Hindlimb muscle (tissue), 1 donor: ENCODE measurements at regions not wholly inside any gene's neighbourhood (a gene's known extent, or its start where the extent isn't known, plus 50 kb on each side); places are given as distances from the start of the nearest gene placed in this dataset.

Source experiments
- DNase-seq: peaks from one replicate; pipeline ENCODE4 v3.0.0-alpha.2; 2013

GRCh38 chr5:18114151-18114757 lies 480.0 kb downstream of the TAF11L14 start:
- DNase-seq, result no peak

DNA sequence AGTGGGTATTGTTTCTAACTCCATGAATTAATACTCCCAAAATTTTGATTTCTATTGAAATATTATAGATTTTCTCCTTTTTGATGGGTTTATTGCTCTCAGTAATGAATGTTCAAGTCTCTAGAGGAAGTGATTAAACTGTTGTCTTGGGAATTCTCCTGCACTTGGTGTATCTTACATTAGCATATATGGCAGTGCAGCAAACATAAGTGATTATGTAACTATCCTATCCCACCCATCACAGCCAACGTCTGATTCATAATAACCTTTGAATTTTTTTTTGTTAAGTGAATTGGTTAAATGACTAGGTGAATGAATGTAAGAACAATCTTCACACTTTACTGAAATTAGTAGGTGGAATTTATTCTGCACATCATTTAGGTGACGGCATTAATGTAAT lies 483.7 kb downstream of the TAF11L14 start:
- no peak for DNase-seq

DNA sequence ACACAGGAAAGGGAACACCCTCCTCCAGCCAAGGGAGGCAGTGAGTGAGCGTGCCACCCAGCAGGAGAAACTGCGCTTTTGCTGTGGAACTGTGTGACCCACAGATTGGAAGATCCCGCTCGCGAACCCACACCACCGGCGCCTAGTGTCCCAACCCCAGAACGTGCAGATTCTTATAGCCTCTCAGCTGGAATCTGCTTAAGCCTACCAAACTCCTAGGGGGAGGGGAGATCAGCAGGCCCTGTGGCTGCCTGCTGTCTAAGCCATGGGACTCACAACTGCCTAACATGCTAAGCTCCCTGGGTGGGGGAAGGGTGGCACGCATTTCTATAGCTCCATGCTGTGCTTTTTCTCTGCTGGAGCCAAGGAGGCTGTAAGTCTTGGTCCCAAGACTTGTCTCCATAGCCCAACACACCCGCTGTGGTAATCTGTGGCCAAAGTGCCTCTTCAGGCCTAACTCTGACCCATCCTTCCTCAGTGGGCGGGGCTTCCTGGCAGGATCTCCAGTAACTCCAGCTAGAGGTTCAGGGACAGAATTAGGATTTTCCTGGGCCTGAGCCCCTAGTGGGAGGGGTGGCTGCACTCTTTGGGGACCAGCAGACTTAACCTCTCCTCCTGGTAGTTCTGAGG lies 485.0 kb downstream of the TAF11L14 start:
- no peak for DNase-seq

- DNase-seq, result no peak
Observed at GRCh38 chr5:18141222-18141621, 507.0 kb downstream of the TAF11L14 start.

DNA sequence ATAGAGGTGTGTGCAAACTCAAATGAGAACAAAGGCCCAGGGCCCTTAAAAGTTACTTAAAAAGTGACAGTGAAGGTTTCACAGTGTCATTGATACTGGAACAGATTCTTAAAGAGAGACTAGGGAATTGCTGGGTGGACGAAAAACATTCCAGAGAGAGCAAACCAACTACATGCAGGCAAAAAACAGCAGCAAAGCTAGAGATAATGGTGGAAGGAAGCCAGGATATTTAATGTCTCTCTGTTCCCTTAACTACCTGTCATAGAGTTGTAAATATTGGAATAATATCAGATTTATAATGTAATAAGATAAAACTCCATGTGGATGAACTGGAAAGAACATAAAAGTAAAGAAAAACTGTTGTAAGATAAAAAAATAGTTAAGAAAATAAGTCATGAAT lies 508.6 kb downstream of the TAF11L14 start:
- DNase-seq, result no peak

DNA sequence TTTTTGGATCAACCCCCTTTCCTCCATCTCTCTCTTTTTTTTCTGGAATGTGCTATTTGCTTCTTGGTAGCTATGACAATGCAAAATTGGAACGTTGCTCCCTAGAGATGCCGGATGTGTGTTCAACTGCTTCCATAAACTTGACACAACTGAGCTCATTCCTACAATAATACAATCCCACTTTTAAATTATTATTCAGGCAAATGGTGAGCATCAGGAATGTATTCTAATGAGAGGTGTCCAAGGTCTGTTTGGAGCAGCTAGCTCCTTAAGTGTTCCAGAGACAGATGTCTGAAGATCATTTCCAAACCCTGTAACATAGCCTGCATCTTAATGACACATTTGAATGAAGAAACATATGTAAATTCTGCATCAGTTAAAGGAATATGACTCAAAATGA lies 518.4 kb downstream of the TAF11L14 start:
- peak; percentile 63 for DNase-seq

DNA sequence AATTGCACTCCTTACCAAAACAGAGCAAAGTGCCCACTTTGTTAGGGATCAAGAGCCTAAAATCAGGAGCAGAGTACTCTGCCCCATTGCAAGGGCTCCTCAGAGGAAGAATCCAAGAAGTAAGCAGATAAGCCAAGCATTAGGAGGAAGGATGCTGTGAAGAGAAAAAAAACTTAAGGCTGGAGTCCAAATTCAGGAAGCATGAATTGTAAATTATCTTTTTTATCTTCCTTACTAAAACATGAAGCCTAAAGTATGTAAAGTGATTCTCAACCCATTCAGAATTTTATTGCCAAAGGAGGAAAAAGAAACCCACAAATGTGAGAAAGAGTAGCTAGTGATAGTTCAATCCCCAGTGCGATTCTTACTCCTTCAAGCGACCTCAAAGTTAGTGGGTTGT lies 523.9 kb downstream of the TAF11L14 start:
- DNase-seq, result no peak

DNA sequence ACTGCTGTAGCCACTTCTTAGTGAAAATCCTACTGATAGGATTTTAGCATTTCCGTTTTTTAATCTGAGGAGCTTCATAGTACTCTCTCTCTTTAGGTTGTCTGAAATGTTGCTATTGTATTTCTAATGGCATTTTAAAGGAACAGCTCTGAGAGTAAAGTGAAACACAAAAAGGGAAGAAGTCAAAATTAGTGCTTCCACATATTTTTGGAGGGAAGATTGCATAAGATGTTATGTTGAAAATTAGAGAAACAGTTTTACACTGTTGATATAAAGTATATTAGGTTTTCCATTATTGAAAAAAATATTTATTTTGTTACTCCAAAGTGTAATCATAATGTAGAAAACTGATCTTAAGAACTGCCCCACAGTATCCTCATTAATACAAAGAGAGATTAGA lies 525.1 kb downstream of the TAF11L14 start:
- DNase-seq, result no peak

DNA sequence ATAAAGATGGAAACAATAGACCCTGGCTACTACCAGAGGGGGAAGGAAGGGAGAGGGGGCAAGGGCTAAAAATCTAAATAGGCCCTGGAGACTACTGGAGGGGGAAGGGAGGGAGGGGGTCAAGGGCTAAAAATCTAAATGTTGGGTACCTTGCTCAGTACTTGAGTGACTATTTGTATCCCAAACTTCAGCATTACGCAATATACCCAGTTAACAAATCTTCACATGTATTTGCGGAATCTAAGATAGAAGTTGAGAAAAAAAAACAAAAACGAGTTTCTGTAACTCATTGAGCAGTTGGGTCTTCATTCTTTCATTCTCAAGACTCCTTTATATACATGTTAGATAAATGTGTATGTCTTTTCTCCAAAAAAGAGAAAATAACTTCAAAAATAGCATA lies 537.4 kb downstream of the TAF11L14 start:
- DNase-seq, result no peak

DNA sequence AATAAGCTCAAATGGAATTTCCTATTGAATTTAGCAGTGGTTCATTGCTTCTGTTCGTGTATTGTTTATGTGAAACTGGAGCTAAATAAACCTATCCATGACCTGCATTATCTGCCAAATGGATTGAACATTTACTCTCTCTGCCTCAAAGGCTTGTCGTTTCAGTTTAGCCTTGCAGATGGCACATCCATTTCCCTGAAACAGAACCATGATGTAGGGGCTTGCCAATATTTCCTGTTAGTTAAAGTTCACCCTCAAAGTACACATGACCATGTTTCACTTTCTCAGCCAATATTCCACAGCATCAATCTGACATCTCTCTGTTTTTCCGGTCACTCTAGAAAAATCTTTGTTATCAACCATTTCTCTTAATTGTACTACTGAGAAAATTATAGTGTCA lies 545.3 kb downstream of the TAF11L14 start:
- no peak for DNase-seq

DNA sequence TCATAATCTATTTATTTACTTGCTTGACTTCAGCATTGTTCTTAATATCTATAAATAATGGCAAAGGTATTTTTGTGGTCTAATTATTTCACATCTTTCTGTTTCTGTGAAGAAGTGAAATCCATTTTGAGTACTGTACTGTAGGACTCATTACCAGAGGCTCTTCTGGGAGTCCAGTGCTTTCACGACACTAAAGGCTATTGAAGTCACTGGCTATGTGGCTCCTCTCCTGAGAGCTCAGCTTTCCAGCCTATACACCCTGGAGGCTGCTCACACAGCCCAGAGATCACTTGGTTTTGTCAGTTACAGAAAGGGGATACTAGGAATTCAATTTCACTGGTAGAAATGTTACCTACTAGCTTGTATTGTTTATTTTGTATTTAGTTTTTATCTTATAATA lies 547.3 kb downstream of the TAF11L14 start:
- no peak for DNase-seq

DNA sequence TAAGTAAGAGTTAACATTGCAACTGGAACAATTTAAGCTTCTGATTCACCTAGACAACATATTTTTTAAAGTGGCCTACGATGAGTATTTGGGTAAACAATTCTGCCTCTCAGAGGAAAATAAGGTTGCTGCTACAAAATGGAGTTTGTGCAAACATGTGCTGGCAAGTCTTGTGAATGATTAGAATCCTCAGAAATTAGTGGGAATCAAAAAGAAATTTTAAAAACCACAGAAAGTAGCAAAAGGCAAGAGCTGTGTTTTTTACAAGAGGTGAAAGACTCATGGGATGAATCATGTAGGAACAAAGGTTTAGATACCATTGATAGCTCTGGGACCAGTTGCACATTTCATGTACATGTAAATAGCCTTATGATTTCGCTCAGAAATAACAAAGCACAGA lies 561.6 kb downstream of the TAF11L14 start:
- DNase-seq, result no peak

GRCh38 chr5:18197734-18198133 lies 563.5 kb downstream of the TAF11L14 start:
- no peak for DNase-seq

DNA sequence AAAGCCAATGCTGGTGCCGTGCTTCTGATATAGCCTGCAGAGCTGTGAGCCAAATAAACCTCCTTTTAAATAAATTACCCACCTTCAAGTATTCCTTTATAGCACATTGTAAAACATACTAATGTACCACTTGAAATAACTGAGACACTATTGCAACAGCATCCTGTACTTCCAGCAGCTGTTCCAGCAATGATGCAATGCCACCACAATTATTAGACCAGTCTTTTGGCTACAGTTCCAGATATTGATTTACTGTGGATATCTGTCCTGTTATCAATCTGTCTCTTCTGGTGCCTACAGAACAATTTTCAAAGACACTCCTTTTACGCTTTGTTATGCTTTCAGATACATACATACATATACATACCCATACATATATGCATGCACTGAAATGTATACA lies 567.9 kb downstream of the TAF11L14 start:
- no peak for DNase-seq

DNA sequence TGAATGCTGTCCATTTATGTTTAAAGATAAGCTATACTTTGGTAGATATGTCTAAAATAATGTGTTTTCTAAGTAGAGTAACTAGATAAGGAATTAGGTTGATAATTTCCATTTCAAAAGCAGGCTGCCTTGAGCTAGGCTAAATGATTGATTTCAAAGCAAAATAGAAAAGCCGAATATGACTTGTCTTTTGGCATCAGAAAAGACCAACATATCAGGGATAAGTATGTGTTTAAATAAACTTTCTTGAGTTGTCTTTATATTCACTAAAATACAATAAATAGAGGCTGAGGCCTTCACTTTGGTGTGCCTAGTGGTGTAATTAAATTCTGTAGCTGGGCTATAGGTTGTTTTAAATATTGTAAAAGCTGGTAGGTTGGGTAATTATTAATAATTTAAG lies 569.0 kb downstream of the TAF11L14 start:
- DNase-seq, result no peak

DNA sequence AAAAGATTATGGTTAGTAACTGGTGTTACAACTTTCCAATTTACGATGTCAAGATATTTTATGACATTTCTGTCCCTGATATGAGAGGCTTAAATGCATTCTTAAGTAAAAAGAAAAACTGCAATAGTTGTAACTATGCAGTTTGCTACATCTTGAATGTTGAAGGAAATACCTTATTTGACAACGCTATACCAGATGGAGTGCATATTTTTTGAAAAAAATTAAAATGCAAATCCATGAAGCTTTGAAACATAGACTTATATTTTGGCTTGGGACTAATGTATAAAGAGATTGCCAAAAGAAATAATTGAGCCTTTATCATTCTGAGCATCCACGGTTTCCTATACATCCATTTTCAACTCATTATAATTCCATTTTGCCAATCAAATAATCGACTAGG lies 579.4 kb downstream of the TAF11L14 start:
- DNase-seq, result no peak

DNA sequence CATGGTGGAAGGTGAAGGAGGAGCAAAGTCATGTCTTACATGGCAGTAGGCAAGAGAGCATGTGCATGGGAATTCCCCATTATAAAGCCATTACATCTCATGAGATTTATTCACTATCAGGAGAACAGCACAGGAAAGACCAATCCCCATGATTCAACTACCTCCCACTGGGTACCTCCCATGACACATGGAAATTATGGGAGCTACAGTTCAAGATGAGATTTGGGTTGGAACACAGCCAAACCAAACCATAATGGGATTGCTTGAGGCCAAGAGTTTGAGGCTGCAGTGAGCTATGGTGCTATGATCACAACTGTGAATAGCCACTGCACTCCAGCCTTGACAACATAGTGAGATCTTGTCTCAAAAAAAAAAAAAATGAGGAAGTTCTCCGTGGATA lies 581.8 kb downstream of the TAF11L14 start:
- no peak for DNase-seq

GRCh38 chr5:18216729-18217128 lies 582.5 kb downstream of the TAF11L14 start:
- no peak for DNase-seq

GRCh38 chr5:18219241-18219640 lies 585.0 kb downstream of the TAF11L14 start:
- no peak for DNase-seq

- no peak for DNase-seq
Observed at GRCh38 chr5:18220631-18221030, 586.4 kb downstream of the TAF11L14 start.

DNA sequence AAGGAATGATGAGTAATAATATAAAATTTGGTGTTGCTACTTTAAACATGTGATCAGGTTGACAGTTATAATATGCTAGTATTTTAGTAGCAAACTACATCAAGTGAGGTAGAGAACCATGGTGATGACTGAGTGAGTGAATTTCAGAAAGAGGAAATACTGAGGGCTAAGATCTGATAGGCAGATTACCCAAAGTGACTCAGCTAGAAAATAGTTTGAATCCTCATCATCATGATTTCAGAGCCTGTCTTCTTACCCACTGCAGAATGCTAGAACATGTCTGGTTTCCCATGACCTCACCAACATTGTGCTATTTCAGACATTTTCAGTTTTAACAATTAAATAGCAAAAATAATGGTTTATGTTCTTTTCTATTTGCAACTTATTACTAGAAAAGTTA lies 602.1 kb downstream of the TAF11L14 start:
- no peak for DNase-seq

DNA sequence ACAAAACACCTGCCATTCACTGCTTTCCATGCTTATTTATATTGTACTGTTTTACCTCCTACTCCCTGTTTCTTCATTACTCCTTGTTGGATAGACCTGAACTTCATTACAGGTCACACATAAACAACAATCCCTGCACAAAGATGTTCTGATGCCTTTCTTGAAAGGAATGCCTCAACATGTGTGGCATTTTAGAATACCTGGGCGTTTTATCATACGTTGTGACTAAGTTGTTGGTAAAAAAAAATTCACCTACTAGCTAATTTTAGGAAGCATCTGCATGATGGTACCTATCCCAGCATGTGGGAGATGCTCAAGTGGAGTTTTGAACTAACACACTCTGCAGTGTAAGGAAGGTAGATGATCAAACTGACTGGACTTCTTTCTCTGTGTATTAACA lies 604.1 kb downstream of the TAF11L14 start:
- no peak for DNase-seq

DNA sequence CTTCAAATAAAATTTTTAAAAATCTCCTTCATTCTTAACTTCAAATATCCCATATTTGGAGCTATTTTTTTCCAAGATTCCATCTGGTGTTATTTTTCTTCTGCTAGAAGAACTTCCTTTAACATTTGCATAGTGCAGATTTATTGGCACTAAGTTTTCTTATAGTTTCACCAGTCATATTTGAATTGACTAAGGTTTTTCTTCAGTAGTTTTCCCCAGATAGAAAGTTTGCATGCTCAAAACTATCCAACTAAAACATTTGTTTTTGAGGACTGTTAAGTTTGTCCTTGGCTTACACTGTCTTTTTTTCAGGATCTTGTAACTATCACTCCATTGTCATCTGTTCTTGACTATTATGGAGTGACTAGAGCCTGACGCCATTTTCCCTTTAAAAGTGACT lies 606.7 kb downstream of the TAF11L14 start:
- DNase-seq, result no peak

DNA sequence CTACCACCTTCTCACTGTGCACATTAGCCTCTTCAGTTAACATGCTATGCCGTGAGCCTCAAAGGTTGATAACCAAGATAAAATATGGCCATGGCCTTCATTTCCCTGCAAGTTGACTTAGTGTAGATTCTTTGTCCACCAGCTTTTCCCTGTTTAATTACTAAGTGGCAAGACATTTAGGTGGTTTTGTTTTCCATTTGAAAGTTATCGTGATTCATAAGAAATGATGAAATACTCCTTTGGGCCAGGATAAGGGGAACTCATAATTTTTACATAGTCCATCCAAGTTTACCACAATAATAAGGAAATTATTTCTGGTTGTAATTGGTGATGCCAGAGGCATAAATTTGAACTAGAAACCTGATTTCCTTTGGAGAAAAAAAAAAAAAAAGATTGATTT lies 609.6 kb downstream of the TAF11L14 start:
- no peak for DNase-seq

DNA sequence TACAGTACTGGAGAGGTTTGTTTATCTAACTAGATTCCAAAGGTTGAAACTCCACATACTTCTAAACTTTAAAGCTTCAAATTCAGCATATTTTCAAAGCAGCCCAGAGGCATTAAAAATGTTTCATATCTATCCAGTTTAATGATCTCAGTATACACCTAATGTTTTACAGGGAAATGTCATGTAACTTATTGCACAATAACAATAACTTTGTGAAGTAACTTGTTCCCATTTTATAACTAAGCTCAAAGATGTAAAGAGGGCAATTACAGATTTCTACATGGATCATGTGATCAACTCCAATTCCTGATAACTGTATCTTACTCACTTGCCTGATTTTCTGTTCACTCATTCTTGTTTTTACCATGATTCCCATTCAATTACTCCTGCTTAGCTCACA lies 610.0 kb downstream of the TAF11L14 start:
- DNase-seq, result no peak
